Ectodermal cell (in vitro differentiated cells): ENCODE measurements at regions not wholly inside any gene's neighbourhood (a gene's known extent, or its start where the extent isn't known, plus 50 kb on each side); places are given as distances from the start of the nearest gene placed in this dataset.

ENCODE experiments used
- H3K27ac ChIP-seq: 2 replicates; pipeline ENCODE4 v1.7.0; 2013; ENCODE audit warnings: mild to moderate bottlenecking, low read depth, low read length; ENCODE audit not compliant: insufficient read depth, poor library complexity, severe bottlenecking
- H3K27me3 ChIP-seq: 2 replicates; pipeline ENCODE4 v1.7.0; 2013; ENCODE audit warnings: mild to moderate bottlenecking, low read length; ENCODE audit not compliant: insufficient read depth, control insufficient read depth, poor library complexity, severe bottlenecking
- H3K36me3 ChIP-seq: one replicate; pipeline ENCODE4 v1.7.0; 2013; ENCODE audit warnings: low read length; ENCODE audit not compliant: control insufficient read depth, insufficient read depth
- H3K4me1 ChIP-seq: one replicate; pipeline ENCODE4 v1.7.0; 2013; ENCODE audit warnings: low read length; ENCODE audit not compliant: control insufficient read depth, insufficient read depth
- H3K4me3 ChIP-seq: 2 replicates; pipeline ENCODE4 v1.7.0; 2013; ENCODE audit warnings: low read depth, low read length, control low read depth; ENCODE audit not compliant: insufficient read depth
- H3K9me3 ChIP-seq: 2 replicates; pipeline ENCODE4 v1.7.0; 2013; ENCODE audit warnings: mild to moderate bottlenecking, low read length, moderate library complexity; ENCODE audit not compliant: control insufficient read depth
- WGBS, 2 experiments: methylation state at CpG; one replicate each; pipeline ENCODE4 v1.1.7; 2013; ENCODE audit warnings: missing lambda C conversion rate in 2 of 2; 5-methylcytosine and 5-hydroxymethylcytosine counted together

DNA sequence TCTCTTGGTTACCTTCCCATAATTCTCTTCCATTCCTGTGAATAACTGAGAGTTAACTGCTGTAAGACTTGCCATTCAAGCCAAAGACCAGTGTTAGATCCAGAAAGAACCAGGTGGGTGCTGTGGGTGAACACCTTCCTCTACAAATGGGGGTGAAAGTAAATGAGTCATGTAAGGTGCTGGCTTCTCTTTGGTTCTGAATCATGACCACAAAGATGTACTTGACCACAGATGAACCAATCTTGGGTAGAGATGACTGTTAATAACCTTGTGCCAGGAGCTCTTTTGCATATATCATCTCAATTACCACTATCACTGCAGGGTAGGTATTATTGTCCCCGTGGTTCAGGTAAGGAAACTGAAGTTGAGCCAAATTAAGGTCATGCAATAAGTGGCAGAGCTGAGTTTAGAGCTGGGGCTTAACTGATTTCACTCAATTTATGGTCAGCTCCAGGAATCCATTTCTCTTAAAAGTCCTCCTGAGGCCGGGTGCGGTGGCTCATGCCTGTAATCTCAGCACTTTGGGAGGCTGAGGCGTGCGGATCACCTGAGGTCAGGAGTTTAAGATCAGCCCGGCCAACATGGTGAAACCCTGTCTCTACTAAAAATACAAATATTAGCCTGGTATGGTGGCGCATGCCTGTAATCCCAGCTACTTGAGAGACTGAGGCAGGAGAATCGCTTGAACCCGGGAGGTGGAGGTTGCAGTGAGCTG, 244.9 kb upstream of the CXCR4 start:
- Histone ChIP-seq H3K4me1 (no peaks in the 10 kb centered on the region), H3K36me3 (no peaks in the 10 kb centered on the region), H3K4me3 (no peak overlapping the region), H3K27me3 (no peaks in the 10 kb centered on the region), H3K27ac (no peak overlapping the region), H3K9me3 (no peaks in the 10 kb centered on the region)
- WGBS, 2 experiments, result 92 to 95% methylated on average over 9 of the region's 9 CpGs

DNA sequence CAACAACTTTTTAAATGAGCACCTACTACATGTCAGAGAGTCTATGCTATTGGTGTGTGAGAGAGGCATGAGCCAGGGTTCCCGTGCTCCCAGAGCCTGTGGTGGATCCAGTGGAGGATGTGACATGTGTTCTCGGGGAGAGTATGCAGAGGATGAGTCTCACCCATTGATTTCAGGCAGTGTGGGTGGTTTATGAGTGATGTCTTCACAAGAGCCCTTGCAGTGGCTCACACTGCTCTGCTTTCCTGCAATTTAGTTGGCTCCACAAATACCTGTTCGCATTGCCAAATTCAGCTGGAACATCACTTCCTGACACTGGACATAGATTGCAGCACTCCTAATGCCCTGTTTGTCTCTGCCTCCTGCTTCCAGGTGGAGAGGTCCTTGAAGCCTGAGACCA, 243.6 kb upstream of the CXCR4 start:
- Histone ChIP-seq H3K27me3 (no peaks in the 10 kb centered on the region), H3K36me3 (no peaks in the 10 kb centered on the region), H3K27ac (no peak overlapping the region), H3K4me1 (no peaks in the 10 kb centered on the region), H3K4me3 (no peak overlapping the region), H3K9me3 (no peaks in the 10 kb centered on the region)
- WGBS, 2 experiments, result 90 to 96% methylated on average over 3 of the region's 3 CpGs

DNA sequence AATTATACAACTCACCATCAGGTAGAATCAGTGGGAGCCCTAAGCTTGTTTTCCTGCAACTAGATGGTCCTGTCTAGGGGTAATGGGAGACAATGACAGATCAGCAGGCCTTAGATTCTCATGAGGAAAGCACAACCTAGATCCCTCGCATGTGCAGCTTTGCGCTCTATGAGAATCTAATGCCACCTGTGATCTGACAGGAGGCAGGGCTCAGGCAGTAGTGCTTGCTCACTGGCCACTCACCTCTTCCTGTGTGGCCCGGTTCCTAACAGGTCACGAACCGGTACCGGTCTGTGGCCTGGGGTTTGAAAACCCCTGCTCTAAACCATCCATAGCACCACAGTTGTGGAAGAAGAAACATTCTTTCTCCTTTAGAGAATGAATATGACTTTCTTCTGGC, 242.8 kb upstream of the CXCR4 start:
- WGBS, 2 experiments, result 95 to 97% methylated on average over 6 of the region's 6 CpGs
- H3K9me3 ChIP-seq, result no peaks in the 10 kb centered on the region
- H3K4me1 ChIP-seq, result no peaks in the 10 kb centered on the region
- no peaks in the 10 kb centered on the region for H3K27me3 ChIP-seq
- no peaks in the 10 kb centered on the region for H3K36me3 ChIP-seq
- H3K4me3 ChIP-seq, result no peak overlapping the region
- H3K27ac ChIP-seq, result no peak overlapping the region

DNA sequence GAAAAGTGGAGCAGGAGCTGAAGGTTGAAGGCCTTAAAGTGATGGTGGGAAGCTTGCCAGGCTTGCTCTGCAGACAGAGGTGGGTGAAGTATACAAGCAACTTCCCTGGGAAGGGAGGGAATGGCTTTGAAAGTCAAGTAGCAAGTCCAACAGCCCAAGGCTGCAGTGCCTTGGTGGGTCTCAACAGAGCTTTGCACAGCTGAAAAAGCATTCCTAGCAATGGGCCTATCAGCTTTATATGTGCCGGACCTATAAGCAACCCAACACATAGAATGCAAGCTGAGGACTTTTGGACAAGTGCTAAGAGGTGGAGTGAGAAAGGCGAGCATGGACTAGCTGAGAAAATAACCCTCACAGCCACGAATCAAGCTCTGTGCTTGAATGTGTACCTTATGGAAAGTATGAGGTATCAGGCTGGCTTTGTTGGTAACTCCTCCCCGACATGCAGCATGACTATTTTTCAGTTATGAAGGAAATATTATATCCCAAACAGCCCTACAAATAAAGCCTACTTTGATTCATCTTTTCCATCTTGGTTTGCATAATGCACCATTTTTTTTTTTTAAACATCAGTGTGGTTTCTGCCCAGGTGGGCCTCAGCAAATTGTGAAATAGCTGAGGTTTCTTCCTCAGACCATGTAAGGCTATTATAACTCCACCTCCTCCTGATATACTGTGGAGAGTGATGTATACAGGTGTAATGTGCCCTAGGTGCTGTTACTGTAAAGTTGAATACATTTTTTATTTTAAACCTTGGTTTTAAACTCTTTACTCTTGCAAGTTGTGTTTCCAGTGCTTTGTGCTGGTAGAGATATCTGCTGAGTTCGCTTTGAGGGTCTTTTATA, 241.4 kb upstream of the CXCR4 start:
- Histone ChIP-seq H3K4me1 (no peaks in the 10 kb centered on the region), H3K36me3 (no peaks in the 10 kb centered on the region), H3K27me3 (no peaks in the 10 kb centered on the region), H3K27ac (no peak overlapping the region), H3K9me3 (no peaks in the 10 kb centered on the region), H3K4me3 (no peak overlapping the region)
- WGBS, 2 experiments, result 88 to 99% methylated on average over 5 of the region's 5 CpGs

DNA sequence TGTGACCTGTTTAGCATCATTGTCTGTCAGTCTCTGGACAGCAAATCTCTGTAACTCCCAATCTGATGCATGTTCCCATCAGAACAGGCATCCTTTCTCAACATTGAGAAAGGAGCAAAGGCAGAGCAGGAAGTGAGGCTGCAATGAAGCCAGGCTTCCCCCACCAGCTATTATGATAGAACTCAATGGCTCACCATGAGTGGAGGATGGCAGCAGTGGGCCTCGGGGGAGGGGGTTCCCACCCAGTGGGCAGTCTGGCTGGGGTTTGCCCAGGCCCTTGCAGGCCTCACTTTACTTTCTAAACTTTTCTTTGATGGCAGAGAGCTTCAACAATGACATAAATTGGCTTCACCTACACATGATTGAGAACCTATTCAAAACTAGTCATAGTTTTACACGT, 240.6 kb upstream of the CXCR4 start:
- H3K36me3 ChIP-seq, result no peaks in the 10 kb centered on the region
- no peak overlapping the region for H3K4me3 ChIP-seq
- no peaks in the 10 kb centered on the region for H3K4me1 ChIP-seq
- H3K27me3 ChIP-seq, result no peaks in the 10 kb centered on the region
- H3K9me3 ChIP-seq, result no peaks in the 10 kb centered on the region
- 87 to 95% methylated on average over 1 to 2 of the region's 2 CpGs for WGBS, 2 experiments
- no peak overlapping the region for H3K27ac ChIP-seq

DNA sequence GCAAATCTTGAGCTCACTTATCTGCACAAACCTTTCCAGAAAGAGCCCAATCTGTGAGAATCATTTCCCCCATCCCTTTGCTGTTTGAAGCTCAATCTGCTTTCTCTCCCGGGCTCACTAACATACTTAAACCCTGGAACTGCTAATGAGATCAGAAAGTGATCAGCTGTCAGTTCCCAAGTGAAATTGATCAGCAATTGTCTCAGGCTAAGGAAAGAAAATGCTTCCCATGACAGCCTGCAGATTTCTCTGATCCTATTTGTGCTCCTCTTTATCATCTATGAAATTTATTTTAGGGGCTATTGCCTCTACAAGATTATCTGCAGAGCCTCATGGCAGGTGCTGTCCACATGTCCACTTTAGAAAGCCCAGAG, 239.0 kb upstream of the CXCR4 start:
- H3K4me1 ChIP-seq, result no peaks in the 10 kb centered on the region
- H3K4me3 ChIP-seq, result no peak overlapping the region
- 86 to 87% methylated on average over 1 of the region's 1 CpG for WGBS, 2 experiments
- no peaks in the 10 kb centered on the region for H3K36me3 ChIP-seq
- no peak overlapping the region for H3K27ac ChIP-seq
- no peaks in the 10 kb centered on the region for H3K9me3 ChIP-seq
- no peaks in the 10 kb centered on the region for H3K27me3 ChIP-seq

DNA sequence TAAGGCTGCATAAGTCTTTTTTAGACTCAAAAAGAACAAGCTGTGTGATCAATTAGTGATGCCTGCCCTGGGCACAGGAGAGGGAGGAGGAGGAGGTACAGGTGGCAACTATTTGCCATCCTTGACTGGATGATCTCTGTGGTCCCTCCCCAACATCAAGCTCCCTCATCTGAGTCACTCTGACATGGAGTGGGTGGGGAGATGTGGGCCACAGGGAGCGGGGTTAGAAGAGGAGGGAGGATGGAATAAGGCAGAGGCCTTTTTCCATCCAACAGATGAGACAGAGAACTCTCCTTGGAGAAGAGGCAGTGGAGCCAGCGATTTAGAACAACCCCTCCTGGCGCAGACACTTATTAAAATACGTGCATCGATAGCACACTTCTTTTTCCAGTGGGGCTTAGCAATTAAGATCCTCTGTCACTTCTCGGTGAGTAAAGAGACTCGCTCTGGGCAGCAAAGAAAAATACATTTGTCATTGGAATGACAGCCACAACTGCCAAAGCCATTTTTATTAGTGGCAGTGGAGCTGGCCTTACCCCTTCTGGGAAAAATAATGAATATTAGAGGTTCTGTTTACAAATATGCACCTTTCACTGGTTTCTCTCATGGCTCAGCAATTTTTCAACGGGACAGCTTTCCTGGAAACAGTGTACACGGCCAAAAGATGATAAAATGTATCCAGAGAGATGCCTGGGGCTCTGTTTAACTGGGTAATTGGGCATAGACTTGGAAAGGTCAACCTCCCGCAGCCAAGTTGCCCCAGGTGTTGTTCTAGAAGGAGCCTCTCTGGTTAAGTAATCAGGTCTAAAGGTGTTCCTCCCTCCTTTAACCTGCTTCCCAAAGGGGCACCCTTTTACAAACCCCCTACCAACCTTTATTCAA, 238.4 kb upstream of the CXCR4 start:
- Histone ChIP-seq H3K27ac (no peak overlapping the region), H3K4me1 (no peaks in the 10 kb centered on the region), H3K36me3 (no peaks in the 10 kb centered on the region), H3K27me3 (no peaks in the 10 kb centered on the region), H3K9me3 (no peaks in the 10 kb centered on the region), H3K4me3 (no peak overlapping the region)
- 91 to 96% methylated on average over 9 to 10 of the region's 10 CpGs for WGBS, 2 experiments

DNA sequence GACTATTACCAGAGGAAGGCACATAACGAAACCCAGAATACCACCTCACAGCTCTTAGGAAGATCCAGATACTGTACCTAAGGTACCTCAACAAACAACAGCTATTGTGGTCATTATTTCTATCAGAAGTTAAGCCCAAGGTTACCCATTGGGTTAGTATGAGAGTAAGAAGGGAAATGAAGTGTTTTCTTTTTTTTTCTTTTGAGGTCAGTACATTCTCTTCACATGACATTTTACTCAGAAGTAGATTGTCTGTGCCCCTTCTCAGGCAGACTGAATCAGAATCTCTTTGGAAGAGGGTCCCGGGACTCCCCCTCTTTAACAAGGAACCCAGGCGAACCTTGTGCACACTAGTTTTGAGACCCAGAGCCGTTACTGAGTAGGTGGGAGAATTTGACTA, 233.7 kb upstream of the CXCR4 start:
- H3K36me3 ChIP-seq, result no peaks in the 10 kb centered on the region
- WGBS, 2 experiments, result 94 to 96% methylated on average over 4 of the region's 4 CpGs
- no peak overlapping the region for H3K27ac ChIP-seq
- no peaks in the 10 kb centered on the region for H3K27me3 ChIP-seq
- H3K9me3 ChIP-seq, result no peaks in the 10 kb centered on the region
- H3K4me1 ChIP-seq, result no peaks in the 10 kb centered on the region
- H3K4me3 ChIP-seq, result no peak overlapping the region

DNA sequence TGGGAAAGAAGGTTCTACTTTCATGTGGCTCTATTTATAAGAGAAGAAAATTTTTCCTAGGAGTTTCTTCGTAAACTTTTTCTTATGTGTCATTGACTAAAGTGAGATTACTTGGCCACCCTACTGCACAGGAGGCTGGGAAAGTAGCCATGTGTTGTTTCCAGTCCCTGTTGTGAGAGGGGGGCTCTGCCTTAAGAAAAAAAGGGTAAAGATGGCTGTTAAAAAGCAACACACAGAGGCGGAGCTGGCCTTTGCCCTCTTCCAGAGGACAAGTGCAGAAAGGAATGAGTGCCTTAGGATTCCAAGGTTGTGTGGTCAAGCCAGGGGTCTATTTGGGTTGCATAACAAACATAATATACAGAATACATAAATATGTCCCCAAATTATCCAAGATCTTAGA, 230.0 kb upstream of the CXCR4 start:
- no peaks in the 10 kb centered on the region for H3K9me3 ChIP-seq
- H3K27ac ChIP-seq, result no peak overlapping the region
- WGBS, 2 experiments, result 90 to 96% methylated on average over 1 of the region's 2 CpGs
- no peaks in the 10 kb centered on the region for H3K4me1 ChIP-seq
- H3K27me3 ChIP-seq, result no peaks in the 10 kb centered on the region
- H3K4me3 ChIP-seq, result no peak overlapping the region
- H3K36me3 ChIP-seq, result no peaks in the 10 kb centered on the region

DNA sequence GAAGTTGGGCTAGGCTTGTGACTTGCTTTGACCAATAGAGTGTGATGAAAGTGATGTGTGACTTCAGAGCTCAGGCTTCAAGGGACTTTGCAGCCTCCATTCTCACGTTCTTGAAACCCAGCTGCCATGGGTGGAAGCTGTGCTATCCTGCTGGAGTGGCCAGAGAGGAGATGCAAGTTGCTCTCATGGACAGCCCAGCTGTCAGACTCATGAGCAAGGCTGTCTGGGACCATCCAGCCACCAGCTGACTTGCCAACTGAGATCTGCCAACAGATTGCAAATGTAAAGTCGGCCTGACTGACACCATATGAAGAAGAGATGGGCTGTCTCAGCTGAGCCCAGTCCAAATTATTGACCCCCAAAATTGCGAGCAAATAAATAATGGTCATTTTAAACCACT, 226.4 kb upstream of the CXCR4 start:
- Histone ChIP-seq H3K27me3 (no peaks in the 10 kb centered on the region), H3K27ac (no peak overlapping the region), H3K36me3 (no peaks in the 10 kb centered on the region), H3K4me1 (no peaks in the 10 kb centered on the region), H3K9me3 (peaks cover under 1% of the 10 kb centered on the region), H3K4me3 (no peak overlapping the region)
- WGBS, 2 experiments, result 85 to 89% methylated on average over 3 of the region's 3 CpGs
